Neural progenitor cell (in vitro differentiated cells): ENCODE measurements at regions not wholly inside any gene's neighbourhood (a gene's known extent, or its start where the extent isn't known, plus 50 kb on each side); places are given as distances from the start of the nearest gene placed in this dataset.

Experiments used
- EZH2 ChIP-seq: fragments of 200-600 bp; sonication (generic); IDR thresholded peaks from 2 replicates; pipeline ENCODE4 v1.6.1; 2017; ENCODE audit warnings: antibody characterized with exemption, mild to moderate bottlenecking, moderate library complexity
- TF ChIP-seq, protein P1 (sequence below): fragments of 200-600 bp; sonication (generic); IDR thresholded peaks from 2 replicates; pipeline ENCODE4 v1.5.1; 2017; ENCODE audit warnings: antibody characterized with exemption, mild to moderate bottlenecking

DNA sequence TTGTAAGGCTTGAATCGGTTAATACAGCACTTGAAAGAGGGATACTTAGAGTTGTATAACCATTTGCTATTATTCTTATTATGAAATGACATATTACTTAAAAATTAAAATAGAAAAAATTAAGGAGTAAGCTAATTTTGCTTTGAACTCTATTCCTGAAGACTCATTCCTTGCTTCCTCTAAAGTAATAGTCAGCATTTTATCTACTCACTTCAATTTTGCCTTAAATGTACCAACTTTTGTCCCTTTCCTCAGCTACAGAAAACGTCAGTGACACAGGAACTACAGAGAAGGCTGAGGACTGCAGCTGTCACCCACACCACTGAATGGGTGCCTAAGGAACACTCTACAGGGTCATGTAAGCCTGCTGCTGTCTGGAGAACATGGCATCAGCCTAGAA is 80.7 kb upstream of the OSR1 start:
- TF ChIP-seq EZH2: no peak
- TF ChIP-seq, protein P1, sequence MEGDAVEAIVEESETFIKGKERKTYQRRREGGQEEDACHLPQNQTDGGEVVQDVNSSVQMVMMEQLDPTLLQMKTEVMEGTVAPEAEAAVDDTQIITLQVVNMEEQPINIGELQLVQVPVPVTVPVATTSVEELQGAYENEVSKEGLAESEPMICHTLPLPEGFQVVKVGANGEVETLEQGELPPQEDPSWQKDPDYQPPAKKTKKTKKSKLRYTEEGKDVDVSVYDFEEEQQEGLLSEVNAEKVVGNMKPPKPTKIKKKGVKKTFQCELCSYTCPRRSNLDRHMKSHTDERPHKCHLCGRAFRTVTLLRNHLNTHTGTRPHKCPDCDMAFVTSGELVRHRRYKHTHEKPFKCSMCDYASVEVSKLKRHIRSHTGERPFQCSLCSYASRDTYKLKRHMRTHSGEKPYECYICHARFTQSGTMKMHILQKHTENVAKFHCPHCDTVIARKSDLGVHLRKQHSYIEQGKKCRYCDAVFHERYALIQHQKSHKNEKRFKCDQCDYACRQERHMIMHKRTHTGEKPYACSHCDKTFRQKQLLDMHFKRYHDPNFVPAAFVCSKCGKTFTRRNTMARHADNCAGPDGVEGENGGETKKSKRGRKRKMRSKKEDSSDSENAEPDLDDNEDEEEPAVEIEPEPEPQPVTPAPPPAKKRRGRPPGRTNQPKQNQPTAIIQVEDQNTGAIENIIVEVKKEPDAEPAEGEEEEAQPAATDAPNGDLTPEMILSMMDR: no peak
